ENCODE measurements at regions not wholly inside any gene's neighbourhood (a gene's known extent, or its start where the extent isn't known, plus 50 kb on each side); places are given as distances from the start of the nearest gene placed in this dataset.

- intact Hi-C loops (cut with micrococcal nuclease) (loop anchor here (10.0 kb wide), 1 partner anchor 224 kb away; no protein-coding TSS in a partner anchor), dilution Hi-C loops (cut with MboI; ENCODE audit: extremely low pct_ligation_motif_present, low sequenced_read_pairs) (no loop called here)
- BruUV-seq (replicated peaks): no TSS peak
- H3K27me3 ChIP-seq (ENCODE audit: control insufficient read depth in 2 of 2, insufficient read depth in 2 of 2, low read length in 2 of 2): no peaks in the 10 kb centered on the region
- DNase-seq (ENCODE audit: low read depth, low spot score) (peak; percentile 6), FAIRE-seq (no peak)
- H3K4me2 ChIP-seq (ENCODE audit: insufficient read depth, low read length): no peak overlapping the region
- H3K4me3 ChIP-seq (replicated peaks in 1 of 3; ENCODE audit: insufficient read depth in 1 of 3, low read depth in 1 of 3, low read length in 3 of 3): no peak overlapping the region
- H4K20me1 ChIP-seq (replicated peaks; ENCODE audit: control insufficient read depth, extremely low read depth, insufficient read depth, low read length): no peaks in the 10 kb centered on the region
- POLR2A ChIA-PET: no interaction called here
- H3K79me2 ChIP-seq (ENCODE audit: control insufficient read depth, insufficient read depth, low read length): no peaks in the 10 kb centered on the region
- CTCF ChIA-PET: interaction anchor here (1.0 to 1.8 kb wide), 6 partner anchors 9 to 87 kb away, joined by 3 to 4 read pairs (median 4); no protein-coding TSS in a partner anchor
- no peak overlapping the region for H3K9ac ChIP-seq (replicated peaks; ENCODE audit: extremely low read depth, insufficient read depth, low read length)
- H3K27ac ChIP-seq (ENCODE audit: insufficient read depth, low read depth, low read length): no peak overlapping the region
- no peaks in the 10 kb centered on the region for H3K36me3 ChIP-seq (ENCODE audit: control insufficient read depth in 2 of 2, extremely low read depth in 1 of 2, insufficient read depth in 2 of 2, low read length in 2 of 2)
- TF ChIP-seq MAX (IDR thresholded peaks at IDR 0.05; ENCODE audit: insufficient read depth, insufficient read length): no peak
- no peak for TF ChIP-seq CTCF (IDR thresholded peaks at IDR 0.05; ENCODE audit: extremely low read depth in 1 of 2, insufficient read depth in 1 of 2, low read depth in 1 of 2, low read length in 2 of 2)
- TF ChIP-seq FOS (IDR thresholded peaks at IDR 0.05; ENCODE audit: borderline replicate concordance, insufficient read depth, low read length): no peak
- no peak for TF ChIP-seq JUN (IDR thresholded peaks at IDR 0.05; ENCODE audit: borderline replicate concordance, insufficient read depth, insufficient read length, low read depth)
- no peak for TF ChIP-seq EZH2 (IDR thresholded peaks at IDR 0.05; ENCODE audit: borderline replicate concordance, low read depth, low read length, severe bottlenecking)
- no peak for TF ChIP-seq MYC (IDR thresholded peaks at IDR 0.05; ENCODE audit: low read depth, low read length)
- TF ChIP-seq GATA2 (IDR thresholded peaks at IDR 0.05; ENCODE audit: insufficient read depth, insufficient read length, low read depth, low read length): no peak
- no peak for TF ChIP-seq POLR2AphosphoS5 (IDR thresholded peaks at IDR 0.05; ENCODE audit: insufficient read depth, low read depth, low read length)
- no peak for TF ChIP-seq POLR2A (IDR thresholded peaks at IDR 0.05; ENCODE audit: low read depth, low read length)
- H3K4me1 ChIP-seq (ENCODE audit: control insufficient read depth, extremely low read depth, insufficient read depth, low read length): no peaks in the 10 kb centered on the region
- H3K9me1 ChIP-seq (replicated peaks; ENCODE audit: control insufficient read depth, extremely low read depth, insufficient read depth, low read length): no peaks in the 10 kb centered on the region
- no peaks in the 10 kb centered on the region for H3K9me3 ChIP-seq (replicated peaks; ENCODE audit: control insufficient read depth, insufficient read depth, low read length)
- H2AFZ ChIP-seq (ENCODE audit: low read depth, low read length): peak overlapping the region; percentile 11
Observed at GRCh38 chr9:31390403-31391025, 993.9 kb upstream of the ACO1 start.
